Panc1 (cell line): ENCODE measurements at regions not wholly inside any gene's neighbourhood (a gene's known extent, or its start where the extent isn't known, plus 50 kb on each side); places are given as distances from the start of the nearest gene placed in this dataset.

Experiments used
- CTCF ChIP-seq: fragments of 450-650 bp; IDR thresholded peaks from 2 replicates; pipeline ENCODE4 v1.5.1; 2017; ENCODE audit warnings: mild to moderate bottlenecking
- POLR2AphosphoS5 ChIP-seq: IDR thresholded peaks from 2 replicates; pipeline ENCODE4 v1.6.1; 2012; ENCODE audit warnings: mild to moderate bottlenecking, low read depth, low read length, moderate library complexity
- SIN3A ChIP-seq: IDR thresholded peaks from 2 replicates; pipeline ENCODE4 v1.6.1; 2012; ENCODE audit warnings: low read depth, mild to moderate bottlenecking, low read length, moderate library complexity, borderline replicate concordance; ENCODE audit not compliant: insufficient read depth
- TCF7L2 ChIP-seq: IDR thresholded peaks from 2 replicates; pipeline ENCODE4 v1.6.1; 2011; ENCODE audit warnings: mild to moderate bottlenecking, low read depth, low read length, inconsistent platforms

GRCh38 chr12:9344541-9344940 is 136.3 kb upstream of the PZP start:
- no peak for TF ChIP-seq CTCF
- no peak for TF ChIP-seq SIN3A
- no peak for TF ChIP-seq TCF7L2
- TF ChIP-seq POLR2AphosphoS5 = no peak
